ENCODE measurements at regions not wholly inside any gene's neighbourhood (a gene's known extent, or its start where the extent isn't known, plus 50 kb on each side); places are given as distances from the start of the nearest gene placed in this dataset.

DNA sequence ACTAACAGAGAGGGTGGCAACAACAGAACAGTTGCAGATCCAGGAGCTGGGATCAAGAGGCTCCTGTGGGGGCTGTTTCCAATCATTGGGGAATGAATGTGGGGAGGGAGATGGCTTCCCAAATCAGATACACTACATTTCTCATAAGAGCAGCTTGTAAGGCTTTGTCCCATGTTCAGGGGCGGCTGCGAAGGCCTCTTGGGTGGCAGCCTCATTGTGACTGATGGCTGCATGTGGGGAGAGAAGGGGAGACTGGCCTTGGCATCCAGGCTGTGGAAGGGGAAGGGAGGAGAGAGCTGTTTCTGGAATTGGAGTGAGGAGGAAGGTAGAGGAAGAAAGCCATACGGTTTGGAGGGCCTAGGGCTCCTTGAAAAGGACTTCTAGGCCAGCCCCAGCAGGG is 326.6 kb upstream of the RGMA start:
- Histone ChIP-seq H3K36me3 (no peaks in the 10 kb centered on the region), H3K27me3 (no peaks in the 10 kb centered on the region), H3K4me1 (peaks cover 0 to 11% (median 3%) of the 10 kb centered on the region in 3 donors), H3K27ac (no peak overlapping the region), H3K4me3 (no peak overlapping the region), H3K9me3 (no peaks in the 10 kb centered on the region)
- 92 to 96% methylated on average over 3 of the region's 3 CpGs for WGBS, 2 donors
- TF ChIP-seq, protein P1, sequence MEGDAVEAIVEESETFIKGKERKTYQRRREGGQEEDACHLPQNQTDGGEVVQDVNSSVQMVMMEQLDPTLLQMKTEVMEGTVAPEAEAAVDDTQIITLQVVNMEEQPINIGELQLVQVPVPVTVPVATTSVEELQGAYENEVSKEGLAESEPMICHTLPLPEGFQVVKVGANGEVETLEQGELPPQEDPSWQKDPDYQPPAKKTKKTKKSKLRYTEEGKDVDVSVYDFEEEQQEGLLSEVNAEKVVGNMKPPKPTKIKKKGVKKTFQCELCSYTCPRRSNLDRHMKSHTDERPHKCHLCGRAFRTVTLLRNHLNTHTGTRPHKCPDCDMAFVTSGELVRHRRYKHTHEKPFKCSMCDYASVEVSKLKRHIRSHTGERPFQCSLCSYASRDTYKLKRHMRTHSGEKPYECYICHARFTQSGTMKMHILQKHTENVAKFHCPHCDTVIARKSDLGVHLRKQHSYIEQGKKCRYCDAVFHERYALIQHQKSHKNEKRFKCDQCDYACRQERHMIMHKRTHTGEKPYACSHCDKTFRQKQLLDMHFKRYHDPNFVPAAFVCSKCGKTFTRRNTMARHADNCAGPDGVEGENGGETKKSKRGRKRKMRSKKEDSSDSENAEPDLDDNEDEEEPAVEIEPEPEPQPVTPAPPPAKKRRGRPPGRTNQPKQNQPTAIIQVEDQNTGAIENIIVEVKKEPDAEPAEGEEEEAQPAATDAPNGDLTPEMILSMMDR (IDR thresholded peaks at IDR 0.05), result no peak
- no peak for TF ChIP-seq POLR2A (IDR thresholded peaks at IDR 0.05)
- intact Hi-C loops (cut with DNase I), result no loop called here
- DNase-seq, result no peak

- 85 to 86% methylated on average over 7 to 11 of the region's 11 CpGs for WGBS, 2 donors
- Histone ChIP-seq H3K9me3 (no peaks in the 10 kb centered on the region), H3K36me3 (no peaks in the 10 kb centered on the region), H3K27me3 (no peaks in the 10 kb centered on the region), H3K4me1 (peaks cover 0 to 11% (median 3%) of the 10 kb centered on the region in 3 donors), H3K27ac (no peak overlapping the region), H3K4me3 (no peak overlapping the region)
- intact Hi-C loops (cut with DNase I), result no loop called here
- TF ChIP-seq, protein P1 (IDR thresholded peaks at IDR 0.05), result no peak
- no peak for TF ChIP-seq POLR2A (IDR thresholded peaks at IDR 0.05)
- DNase-seq, result no peak
These were observed 325.7 kb upstream of the RGMA start for GRCh38 chr15:93414576-93415231.

DNA sequence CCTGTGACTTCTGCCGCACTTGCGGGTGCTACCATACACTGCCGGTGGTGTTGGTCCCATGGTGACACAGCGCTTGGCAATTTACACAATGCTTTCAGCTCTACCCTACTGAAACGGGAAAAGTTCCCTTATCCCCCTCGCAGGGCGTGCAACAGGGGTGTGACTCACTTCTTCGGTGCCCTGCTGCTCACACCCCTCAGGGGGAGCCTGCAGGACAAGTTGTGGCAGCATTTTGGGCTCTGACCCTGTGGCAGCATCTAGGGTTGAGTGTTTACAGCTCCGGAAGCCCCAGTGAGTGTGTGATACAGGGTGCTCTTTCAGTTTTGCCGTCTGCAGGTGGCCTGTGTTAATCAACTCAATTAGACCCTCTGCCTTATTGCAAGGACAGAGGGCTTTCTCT is 324.7 kb upstream of the RGMA start:
- Histone ChIP-seq H3K36me3 (no peaks in the 10 kb centered on the region), H3K27me3 (no peaks in the 10 kb centered on the region), H3K27ac (no peak overlapping the region), H3K4me3 (no peak overlapping the region), H3K4me1 (peaks cover 0 to 11% (median 3%) of the 10 kb centered on the region in 3 donors), H3K9me3 (no peaks in the 10 kb centered on the region)
- WGBS, 2 donors, result 47 to 48% methylated on average over 5 to 9 of the region's 10 CpGs
- TF ChIP-seq, protein P1 (IDR thresholded peaks at IDR 0.05), result no peak
- TF ChIP-seq POLR2A (IDR thresholded peaks at IDR 0.05), result no peak
- DNase-seq, result no peak
- intact Hi-C loops (cut with DNase I), result no loop called here

GRCh38 chr15:93399121-93399520 is 310.1 kb upstream of the RGMA start:
- Histone ChIP-seq H3K9me3 (no peaks in the 10 kb centered on the region), H3K27ac (no peak overlapping the region), H3K4me3 (no peak overlapping the region), H3K27me3 (peaks cover 0 to 4% (median 0%) of the 10 kb centered on the region in 4 donors), H3K36me3 (no peaks in the 10 kb centered on the region), H3K4me1 (no peaks in the 10 kb centered on the region)
- WGBS, 2 donors, result 63 to 86% methylated on average over 3 of the region's 3 CpGs
- TF ChIP-seq POLR2A (IDR thresholded peaks at IDR 0.05), result no peak
- TF ChIP-seq, protein P1 (IDR thresholded peaks at IDR 0.05), result no peak
- no peak for DNase-seq
- intact Hi-C loops (cut with DNase I), result no loop called here

DNA sequence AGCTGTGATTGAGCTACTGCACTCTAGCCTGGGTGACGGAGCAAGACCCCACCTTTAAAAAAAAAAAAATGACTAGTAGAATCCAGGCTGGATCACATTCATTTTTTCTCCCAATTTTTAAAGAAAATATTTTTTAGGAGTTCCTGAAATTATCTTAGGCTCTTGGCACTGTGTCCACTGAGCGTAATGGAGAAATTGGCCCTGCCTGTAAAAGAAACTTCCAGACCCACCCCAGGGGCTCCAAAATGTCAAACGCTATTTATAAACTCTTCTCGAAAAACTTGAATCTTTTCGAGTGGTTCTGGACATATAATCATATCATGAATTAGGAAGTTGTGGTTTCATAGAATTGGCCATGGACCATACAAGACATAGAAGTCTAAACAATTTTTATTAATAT is 300.2 kb upstream of the RGMA start:
- no peaks in the 10 kb centered on the region for H3K27me3 ChIP-seq
- intact Hi-C loops (cut with DNase I), result no loop called here
- no peak overlapping the region for H3K27ac ChIP-seq
- no peaks in the 10 kb centered on the region for H3K36me3 ChIP-seq
- 59 to 71% methylated on average over 5 of the region's 5 CpGs for WGBS, 2 donors
- no peak overlapping the region for H3K4me3 ChIP-seq
- H3K4me1 ChIP-seq, result no peaks in the 10 kb centered on the region
- TF ChIP-seq, protein P1 (IDR thresholded peaks at IDR 0.05), result no peak
- no peak for TF ChIP-seq POLR2A (IDR thresholded peaks at IDR 0.05)
- DNase-seq, result no peak
- no peaks in the 10 kb centered on the region for H3K9me3 ChIP-seq
